Stimulated activated CD8-positive, alpha-beta memory T cell treated with anti-CD3 and anti-CD28 coated beads, Interleukin-15, amount 100 ng/mL, for 4 hours (primary cell): ENCODE measurements at regions not wholly inside any gene's neighbourhood (a gene's known extent, or its start where the extent isn't known, plus 50 kb on each side); places are given as distances from the start of the nearest gene placed in this dataset.
"Not testable (repeated sequence)": the region's sequence is repeated elsewhere in the genome, so short reads cannot be mapped to it uniquely, and the experiment has no call there.

Source experiments
- DNase-seq, 2 donors: peaks; one replicate each; pipeline ENCODE4 v3.0.0-alpha.2; 2020; ENCODE audit warnings: low read depth in 2 of 2

- DNase-seq: no peak
Measured at GRCh38 chr16:26982422-26982821, 84.3 kb upstream of the C16orf82 start.

GRCh38 chr16:26983426-26983825 lies 83.3 kb upstream of the C16orf82 start:
- DNase-seq: no peak

GRCh38 chr16:26985100-26986065 lies 81.3 kb upstream of the C16orf82 start:
- no peak for DNase-seq

GRCh38 chr16:26987597-26988010 lies 79.1 kb upstream of the C16orf82 start:
- no peak for DNase-seq

GRCh38 chr16:26988186-26988585 lies 78.5 kb upstream of the C16orf82 start:
- DNase-seq: no peak

- not testable (repeated sequence) for DNase-seq
Measured at GRCh38 chr16:26990384-26991120, 76.2 kb upstream of the C16orf82 start.

- no peak for DNase-seq
Measured at GRCh38 chr16:26992666-26993349, 73.9 kb upstream of the C16orf82 start.

- DNase-seq: no peak
Measured at GRCh38 chr16:26993511-26993910, 73.2 kb upstream of the C16orf82 start.

GRCh38 chr16:26993963-26994362 lies 72.8 kb upstream of the C16orf82 start:
- DNase-seq: no peak

- no peak for DNase-seq
Measured at GRCh38 chr16:26995522-26995921, 71.2 kb upstream of the C16orf82 start.

- DNase-seq: no peak
Measured at GRCh38 chr16:27005386-27005785, 61.3 kb upstream of the C16orf82 start.
